Nucleus accumbens (tissue), 56 donors: ENCODE measurements at regions not wholly inside any gene's neighbourhood (a gene's known extent, or its start where the extent isn't known, plus 50 kb on each side); places are given as distances from the start of the nearest gene placed in this dataset.
"Not testable (repeated sequence)": the region's sequence is repeated elsewhere in the genome, so short reads cannot be mapped to it uniquely, and the experiment has no call there.

ENCODE experiments used
- DNase-seq, 56 donors: peaks; one replicate each; lab custom pipeline; 2025; lab: John Stamatoyannopoulos, UW

- DNase-seq = not testable (repeated sequence)
Measured at GRCh38 chr17:34423315-34423714, 60.3 kb upstream of the CCL1 start.

GRCh38 chr17:34420900-34421299 lies 57.9 kb upstream of the CCL1 start:
- DNase-seq = no peak

- DNase-seq = peak in 48 of 56 donors; percentile 2 to 81 (median 35)
Measured at GRCh38 chr17:34420254-34420766, 57.3 kb upstream of the CCL1 start.

GRCh38 chr17:34416116-34416515 lies 53.1 kb upstream of the CCL1 start:
- no peak for DNase-seq

GRCh38 chr17:34414339-34414738 lies 51.3 kb upstream of the CCL1 start:
- DNase-seq = no peak

- DNase-seq = peak in 2 of 56 donors; percentile 8
Measured at GRCh38 chr17:34413443-34414119, 50.5 kb upstream of the CCL1 start.

GRCh38 chr17:34412965-34413441 lies 50.0 kb upstream of the CCL1 start:
- no peak for DNase-seq
